HG03521 (cell line): ENCODE measurements at regions not wholly inside any gene's neighbourhood (a gene's known extent, or its start where the extent isn't known, plus 50 kb on each side); places are given as distances from the start of the nearest gene placed in this dataset.

Experiments
- ATAC-seq: cut with Tn5 transposase; IDR thresholded peaks from one replicate; pipeline ENCODE4 v1.9.1; 2021; ENCODE audit warnings: mild to moderate bottlenecking, moderate library complexity; ENCODE audit not compliant: unreplicated experiment

DNA sequence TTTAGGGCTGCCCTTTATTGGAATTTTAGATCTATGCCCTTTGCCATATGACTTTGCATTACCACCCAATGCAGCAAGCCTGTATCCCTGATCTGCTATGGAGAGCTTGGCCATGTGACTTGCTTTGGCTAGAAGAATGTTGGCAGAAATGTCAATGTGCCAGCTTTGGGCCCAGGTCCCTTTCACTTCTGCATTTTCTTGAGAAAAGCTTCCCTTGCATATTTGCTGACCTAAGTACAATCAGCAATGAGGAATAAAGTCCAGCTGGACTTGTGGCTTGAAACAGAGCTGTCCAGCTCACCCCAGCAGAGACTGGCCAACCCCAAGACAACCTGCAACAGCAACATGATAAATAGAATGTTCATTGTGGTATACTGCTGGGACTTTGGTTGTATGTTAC is 135.9 kb downstream of the PAH start:
- ATAC-seq = no peak

DNA sequence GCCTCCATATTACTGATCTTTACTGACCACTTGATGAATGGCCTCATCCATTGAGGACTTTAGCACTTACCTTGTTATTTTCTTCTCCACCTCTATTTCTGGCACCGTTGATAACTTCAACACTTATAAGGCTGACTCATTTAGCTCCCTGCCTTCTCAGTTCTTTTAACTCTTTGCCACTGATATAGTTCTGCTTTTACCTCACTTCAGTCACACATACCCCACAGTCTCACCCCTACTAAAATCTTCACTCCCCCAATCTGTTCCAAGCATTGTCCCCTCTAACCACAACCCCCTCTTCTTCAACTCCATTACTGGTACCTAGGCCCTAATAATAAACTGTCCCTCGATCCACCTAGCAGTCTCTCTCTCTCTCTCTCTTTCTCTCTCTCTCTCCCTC is 141.0 kb downstream of the PAH start:
- ATAC-seq = no peak

DNA sequence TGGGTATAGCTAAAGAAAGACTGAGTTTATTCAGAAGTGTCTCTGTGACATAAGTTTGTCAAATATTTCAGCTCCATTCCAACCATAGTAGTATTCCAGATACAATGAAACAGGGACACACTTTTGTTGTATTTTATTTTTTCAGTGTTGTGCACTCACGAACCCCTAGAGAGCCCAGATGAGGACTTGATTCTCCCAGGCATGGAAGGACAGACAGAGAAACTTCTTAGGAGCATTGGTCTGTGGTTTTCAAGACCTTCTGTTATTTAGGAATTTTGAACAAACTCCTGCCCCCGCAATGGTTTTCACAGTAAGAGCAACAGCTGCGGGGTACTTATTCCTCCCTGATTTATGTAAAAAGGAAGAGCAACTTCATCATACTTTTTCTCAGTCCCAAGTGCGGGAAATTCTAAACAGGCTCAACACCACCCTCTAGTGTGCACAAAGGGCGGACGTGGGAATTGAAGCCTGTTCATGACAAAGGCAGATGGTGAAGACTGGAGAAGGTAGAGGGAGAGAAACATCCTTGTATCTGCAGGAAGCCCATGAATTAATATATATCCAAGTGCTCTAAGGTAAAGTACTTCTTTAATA is 147.6 kb downstream of the PAH start:
- no peak for ATAC-seq

DNA sequence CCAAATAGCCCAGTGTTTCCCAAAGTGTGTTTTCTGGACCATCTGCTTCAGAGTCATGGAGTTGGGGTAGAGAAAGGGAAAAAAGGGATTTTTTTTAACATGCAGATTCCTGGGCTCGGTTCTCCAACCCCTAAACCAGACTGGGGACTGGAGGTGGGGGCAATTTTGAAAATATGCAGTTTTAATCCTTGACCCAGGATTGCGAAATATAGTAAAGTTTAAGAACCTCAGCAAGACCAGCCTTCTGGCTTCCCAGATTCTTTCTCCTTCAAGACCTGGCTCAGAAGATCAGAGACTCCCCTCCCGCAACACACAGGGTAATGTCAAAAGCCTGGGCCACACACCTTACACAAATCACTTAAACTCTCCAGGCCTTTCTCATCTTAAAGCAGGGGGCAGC is 150.1 kb downstream of the PAH start:
- ATAC-seq = no peak

DNA sequence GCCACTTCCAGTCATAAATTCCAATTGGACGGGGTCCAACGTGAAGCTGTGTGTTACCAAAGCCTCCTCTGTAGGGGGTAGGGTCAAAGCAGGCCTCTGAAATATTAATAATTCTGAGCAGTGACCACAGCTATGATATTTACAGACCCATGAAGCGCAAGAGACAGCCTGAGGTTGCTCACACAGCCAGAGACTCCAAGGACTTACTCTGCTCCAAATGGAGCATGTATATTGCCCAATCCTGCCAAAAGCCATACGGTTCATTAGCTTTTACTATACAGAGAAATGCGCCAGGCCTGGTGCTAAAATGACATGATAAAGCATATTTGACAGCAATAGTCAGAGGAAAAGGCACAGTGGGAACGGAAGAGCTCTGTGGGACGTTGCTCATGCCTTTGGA is 151.3 kb downstream of the PAH start:
- ATAC-seq = no peak

DNA sequence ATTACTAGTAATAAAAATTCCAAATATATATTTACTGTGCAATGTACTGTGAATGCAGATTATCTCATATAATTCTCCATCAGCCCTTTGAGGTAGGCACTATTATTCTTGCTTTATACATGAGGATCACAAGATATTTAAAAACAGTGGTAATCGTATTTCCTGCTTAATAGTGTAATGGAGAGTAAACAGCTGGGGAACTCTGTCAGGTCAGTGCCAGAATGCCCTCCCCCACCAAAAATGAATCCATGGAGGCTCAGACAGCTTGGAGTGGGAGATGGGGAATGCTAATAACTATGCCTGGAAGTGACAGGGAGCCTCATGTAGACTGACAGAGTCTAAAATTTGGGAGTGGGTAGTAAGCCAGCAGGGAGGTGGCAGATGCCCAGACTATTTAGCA is 153.6 kb downstream of the PAH start:
- ATAC-seq = no peak

DNA sequence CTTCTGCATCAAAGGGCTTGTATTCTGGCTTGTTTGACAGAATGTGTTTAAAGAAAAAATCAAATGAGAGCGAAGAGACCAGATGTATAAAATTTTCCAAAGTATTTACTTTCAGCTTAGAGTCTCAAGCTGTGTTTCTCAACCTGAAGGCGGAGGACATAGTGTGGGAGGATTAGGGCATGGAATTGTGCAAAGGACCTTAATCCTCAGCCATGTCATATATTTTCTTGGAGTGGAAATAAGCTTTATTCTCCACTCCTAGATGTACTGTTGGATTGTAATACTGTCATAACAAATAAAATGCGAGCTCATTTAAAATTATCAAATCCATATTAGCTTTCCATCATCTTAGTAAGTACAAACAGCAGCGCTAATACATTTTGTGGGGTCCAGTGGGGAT is 154.0 kb downstream of the PAH start:
- no peak for ATAC-seq

DNA sequence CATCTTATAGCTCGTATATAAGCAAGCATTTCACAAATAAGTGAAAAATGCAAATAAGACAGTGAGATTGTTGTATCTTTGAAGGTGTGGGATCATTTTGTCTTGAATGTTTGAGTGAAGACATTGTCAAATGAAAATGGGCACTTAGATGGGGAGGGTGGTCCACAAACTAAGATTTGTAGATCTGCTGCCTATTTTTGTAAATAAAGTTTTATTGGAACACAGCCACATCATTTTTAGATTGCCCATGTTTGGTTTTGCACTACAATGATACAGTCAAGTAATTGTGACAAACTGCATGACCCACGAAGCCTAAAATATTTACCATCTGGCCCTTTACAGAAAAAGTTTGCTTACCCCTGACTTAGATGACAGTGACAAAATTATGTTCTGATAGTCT is 156.7 kb downstream of the PAH start:
- no peak for ATAC-seq

DNA sequence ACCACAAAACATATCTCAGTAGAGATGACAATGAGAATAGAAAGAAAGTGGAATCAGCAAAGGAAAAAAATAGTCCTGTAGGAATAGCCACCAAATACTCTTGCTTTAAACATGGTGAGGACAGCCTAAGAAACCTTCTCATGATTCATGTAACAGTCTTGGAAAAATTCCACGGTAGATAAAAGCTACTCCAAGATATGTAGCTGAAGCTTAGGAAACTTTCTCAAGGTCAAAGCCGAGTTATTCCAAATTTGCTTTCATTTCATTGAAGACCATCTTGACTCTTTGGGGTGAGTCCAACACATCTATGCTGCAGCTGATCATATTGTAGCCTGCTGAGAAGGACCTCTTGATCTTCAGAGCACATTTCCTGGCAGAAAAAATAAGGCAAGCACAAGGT is 157.6 kb downstream of the PAH start:
- ATAC-seq = no peak

DNA sequence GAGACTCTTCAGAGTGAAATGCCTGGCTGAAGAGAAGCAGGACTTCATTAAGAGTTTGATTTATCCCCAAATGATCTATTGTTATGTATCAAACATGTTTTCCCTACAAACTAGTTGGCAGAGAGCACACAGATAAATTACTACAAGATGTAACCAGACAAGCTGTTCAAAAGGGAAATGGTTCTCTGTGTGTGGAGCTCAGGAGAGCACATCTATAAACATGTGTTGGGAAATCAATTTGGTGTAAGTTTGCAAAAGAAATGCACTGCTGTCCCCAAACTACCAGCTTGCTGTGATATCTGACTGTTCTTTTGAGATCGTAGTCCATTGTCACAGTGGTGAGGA is 159.2 kb downstream of the PAH start:
- no peak for ATAC-seq

DNA sequence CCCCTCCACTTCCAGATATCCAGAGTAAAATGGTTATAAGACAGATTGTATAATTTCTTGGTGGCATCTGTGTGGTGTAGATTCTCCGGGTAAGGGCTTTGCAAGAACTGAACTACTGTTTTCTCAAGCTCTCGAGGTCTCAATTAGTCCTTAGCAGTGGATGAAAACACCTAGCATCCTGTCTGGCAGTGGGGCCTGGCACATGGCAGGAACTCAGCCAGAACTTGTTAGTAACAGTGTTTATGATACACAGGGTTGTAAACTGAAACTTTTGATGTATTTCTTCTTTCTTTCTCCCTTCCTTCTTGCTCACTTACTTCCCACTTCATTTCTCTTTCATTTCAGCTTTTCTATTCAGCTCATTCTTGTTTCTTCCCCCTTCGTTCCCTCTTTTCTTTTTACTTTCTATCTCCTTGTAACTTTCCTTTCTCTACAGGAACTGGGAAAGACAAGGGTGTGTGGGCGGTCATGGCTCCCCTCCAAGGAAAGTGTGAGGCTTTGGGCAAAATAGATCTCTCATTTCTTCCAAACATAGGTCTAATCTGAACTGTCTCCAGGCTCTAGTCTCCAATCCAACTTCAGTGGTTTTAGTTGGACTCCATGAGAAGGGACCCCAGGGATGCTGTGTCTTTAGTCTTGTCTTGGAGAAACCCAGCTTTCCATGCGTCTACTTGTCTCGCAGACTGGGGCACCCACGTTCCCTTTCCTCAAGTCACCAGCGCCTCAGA is 159.7 kb downstream of the PAH start:
- no peak for ATAC-seq

DNA sequence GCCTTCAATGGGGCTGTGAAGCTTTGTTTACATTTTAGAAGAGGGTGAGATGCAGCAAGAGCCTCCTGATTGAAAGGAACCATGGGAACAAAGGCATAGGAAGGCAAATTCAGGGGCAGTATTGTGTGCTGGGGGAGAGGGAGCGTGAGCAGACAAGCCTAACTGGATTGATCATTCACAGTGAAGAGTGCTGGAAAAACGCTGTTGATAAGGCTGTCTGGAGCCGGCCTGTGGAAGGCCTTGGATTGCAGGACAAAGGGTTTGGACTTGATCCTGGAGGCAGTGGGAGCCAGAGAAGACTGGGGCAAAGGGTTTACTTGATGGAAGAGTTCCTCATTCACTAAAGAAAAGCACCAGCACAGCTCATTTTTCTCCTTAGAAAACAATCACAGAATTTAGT is 160.5 kb downstream of the PAH start:
- ATAC-seq = no peak

DNA sequence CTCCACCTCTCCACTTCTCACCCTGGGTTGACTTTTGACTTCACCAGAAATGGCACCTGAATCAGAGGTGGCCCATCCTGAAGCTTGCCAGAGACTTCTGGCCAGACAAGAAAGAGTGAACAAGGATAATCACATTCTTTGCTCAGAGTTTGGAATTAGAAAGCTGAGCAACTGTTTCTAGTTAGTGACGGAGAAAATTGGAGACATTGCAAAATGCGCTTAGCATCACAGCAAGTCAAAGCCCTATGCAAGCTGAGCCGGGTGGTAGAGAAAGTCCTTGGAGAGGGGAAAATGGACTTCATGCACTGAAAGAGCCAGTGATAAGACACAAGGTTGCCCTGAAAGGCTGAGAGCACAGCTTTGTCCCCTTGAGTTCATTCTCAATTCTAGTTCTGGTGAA is 161.8 kb downstream of the PAH start:
- ATAC-seq = no peak

DNA sequence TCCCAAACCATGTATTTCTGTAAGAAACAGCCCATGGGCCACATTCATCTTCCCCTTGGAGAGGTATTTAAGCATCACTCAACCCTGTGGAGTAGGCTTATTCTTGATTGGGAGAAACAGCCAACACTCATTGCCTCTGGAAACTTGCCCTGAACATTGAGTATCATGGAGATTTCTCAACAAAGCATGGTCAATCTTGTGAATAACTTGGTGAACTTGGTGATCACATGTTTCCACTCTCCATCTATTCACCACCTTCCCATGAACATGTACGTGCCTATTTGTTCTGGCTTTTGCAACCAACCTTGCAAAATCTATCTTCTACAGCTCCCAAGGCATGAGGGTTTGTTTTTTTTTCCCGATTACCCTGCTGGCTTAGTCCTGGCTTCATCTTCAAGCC is 163.2 kb downstream of the PAH start:
- no peak for ATAC-seq

DNA sequence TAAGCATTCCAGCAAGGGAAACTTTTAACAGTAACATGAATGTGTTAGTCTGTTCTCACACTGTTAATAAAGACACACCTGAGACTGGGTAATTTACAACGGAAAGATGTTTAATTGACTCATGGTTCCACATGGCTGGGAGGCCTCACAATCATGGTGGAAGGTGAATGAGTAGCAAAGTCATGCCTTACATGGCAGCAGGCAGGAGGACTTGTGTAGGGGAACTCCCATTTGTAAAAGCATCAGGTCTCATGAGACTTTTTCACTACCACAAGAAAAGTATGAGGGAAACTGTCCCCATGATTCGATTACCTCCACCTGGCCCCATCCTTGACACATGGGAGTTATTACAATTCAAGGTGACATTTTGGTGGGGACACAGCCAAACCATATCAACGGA is 168.3 kb downstream of the PAH start:
- no peak for ATAC-seq

DNA sequence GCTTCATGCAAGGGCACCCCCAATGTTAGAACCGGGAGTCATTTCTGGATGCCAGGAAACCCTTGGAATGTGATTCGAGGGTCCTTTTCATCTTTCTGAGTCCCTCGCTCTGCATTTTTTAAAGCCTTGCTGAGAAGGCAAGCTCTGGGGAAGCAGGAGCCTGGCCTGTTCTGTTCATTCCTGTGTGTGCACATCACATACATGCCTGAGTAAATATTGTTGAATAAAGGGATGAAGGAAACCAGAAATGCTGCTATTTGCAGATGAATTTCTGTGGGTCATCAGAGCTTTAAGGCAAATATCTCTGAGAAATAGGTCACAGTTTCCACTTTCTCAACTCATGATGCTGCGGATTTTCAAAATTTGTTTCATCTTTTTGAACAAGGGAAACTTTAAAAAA is 170.1 kb downstream of the PAH start:
- no peak for ATAC-seq

DNA sequence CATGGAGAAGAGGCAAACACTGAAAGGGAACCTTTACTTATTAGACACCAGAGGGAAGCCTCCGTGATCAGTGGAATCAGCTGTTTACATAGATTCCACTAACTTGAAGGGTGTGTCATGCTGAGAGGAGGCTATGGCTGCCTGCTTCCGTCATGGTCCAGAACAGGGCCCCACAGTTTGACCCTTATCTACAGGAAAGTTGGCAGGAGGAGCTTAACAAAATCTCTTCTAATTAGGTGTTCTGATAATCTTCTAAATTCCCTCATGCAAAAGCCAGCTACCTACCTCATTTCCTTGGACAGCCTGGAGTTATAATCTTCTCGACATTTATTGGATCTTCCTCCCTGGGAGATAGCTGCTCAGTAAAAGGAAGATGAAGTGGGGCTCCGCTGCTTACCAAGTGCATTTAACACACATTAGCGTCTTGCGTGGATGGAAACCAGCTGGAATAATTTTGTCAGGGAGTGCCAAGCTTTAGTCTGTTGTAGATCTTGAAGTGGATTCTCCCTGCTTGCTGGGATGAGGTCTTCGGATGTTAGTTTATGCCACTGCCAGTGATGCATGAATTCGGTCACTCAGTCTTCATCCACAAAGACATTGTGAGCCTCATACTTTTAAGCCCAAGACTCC is 171.0 kb downstream of the PAH start:
- ATAC-seq = no peak

DNA sequence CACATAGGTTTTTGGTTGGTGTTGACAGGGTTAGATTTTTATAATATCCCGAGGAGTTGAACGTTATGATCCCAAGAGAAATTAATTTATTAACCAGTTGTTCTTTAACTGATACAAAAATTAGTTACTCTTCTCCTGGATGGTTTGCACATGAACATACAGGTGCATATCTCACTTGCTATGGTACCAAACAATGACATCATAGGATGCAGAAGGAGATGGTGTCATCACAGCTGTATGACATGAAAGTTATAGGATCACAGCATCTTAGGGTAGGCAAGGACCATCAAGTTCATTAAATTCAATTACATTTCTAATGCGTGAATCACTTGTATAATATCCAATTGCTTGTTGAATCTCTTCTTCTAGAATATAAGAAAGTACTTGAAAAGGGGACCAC is 175.8 kb downstream of the PAH start:
- no peak for ATAC-seq

DNA sequence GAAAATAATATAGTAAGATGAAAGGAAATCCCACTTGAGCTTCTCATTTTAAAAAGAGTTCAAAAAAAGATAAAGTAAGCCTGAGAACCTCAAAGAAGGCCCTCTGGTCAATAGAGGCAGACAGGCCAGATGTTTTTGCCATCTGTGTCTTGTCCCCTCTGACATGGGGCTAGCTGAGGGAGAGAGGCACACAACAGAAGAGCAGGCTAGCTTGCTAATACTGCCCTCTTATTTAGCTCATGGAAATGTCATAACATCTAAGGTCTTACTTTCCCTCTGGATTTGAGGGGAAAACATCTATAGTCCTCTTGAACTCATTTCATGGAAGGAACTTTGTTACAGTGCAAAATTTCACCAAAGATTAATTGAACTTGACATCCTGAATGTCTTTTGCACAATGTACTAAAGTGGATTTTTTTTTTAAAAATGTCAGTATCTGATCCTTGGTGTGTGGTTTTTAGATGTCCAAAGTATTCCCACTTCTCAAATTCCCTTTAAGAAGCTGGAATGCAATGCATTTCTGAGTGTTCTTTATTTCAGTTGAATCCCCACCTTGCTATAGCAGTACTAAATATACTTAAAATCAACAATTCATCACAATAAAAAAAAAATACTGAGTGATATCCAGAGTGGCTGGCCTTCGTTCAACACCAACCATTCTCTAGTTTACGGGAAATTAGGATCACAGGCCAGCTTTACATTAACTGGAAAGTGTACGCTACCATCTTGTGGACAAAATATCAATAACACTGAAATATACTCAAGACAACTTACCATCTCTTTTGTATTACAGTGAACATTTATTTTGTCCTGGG is 176.7 kb downstream of the PAH start:
- ATAC-seq = no peak

DNA sequence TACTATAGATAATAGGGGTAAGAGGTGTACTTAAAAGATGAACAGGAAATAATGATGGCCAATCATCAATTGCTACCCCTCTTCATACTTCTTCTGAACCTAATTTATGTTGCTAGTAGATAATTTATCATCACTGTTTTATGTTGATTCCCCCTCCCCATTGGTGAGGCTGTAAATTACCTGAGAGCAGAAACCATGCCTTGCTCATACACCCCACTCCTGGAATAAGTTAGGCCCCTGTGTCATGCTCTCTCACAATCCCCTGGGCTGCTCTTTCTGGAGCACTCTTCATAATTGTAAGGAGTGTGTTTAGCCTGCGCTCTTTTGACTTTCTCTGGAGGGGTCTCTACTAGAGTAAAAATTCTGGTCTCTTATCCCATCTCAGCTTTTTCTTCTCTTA is 180.7 kb downstream of the PAH start:
- no peak for ATAC-seq

DNA sequence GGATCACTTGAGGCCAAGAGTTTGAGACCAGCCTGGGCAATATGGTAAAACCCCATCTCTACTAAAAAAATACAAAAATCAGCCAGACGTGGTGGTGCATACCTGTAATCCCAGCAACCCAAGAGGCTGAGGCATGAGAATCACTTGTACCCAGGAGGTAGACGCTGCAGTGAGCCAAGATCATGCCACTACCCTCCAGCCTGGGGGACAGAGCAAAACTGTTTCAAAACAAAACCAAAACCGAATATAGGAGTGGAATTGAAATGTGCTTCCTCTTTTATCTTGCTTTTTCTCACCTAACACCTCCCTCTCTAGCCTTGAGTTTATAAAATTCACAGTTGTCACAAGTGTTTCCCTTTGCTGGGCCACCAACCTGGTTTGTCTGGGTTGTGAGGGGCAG is 181.9 kb downstream of the PAH start:
- ATAC-seq = peak; percentile 87

DNA sequence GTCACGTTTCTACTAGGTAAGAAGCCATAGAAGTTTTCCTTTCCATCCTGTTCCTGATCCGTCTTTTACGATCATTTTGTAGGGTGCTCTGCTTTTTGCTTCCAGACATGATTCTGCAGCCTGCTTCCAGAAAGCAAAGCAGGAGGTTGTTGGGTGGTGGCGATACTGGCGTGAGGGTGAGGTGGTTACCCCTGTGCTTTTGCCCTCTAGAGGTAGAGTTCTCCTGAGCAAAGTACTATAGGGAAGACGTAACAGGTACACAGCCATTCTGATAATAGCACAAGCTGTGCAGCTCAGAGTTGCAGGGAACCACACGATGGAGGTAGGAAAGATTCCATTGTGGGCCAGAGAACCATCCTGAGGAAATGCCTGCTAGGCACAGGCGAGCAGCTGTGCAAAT is 186.0 kb downstream of the PAH start:
- no peak for ATAC-seq
